GM12892 (cell line): ENCODE measurements at regions not wholly inside any gene's neighbourhood (a gene's known extent, or its start where the extent isn't known, plus 50 kb on each side); places are given as distances from the start of the nearest gene placed in this dataset.

ENCODE experiments used
- POLR2A ChIP-seq: IDR thresholded peaks from 2 replicates; pipeline ENCODE4 v1.6.1; 2011; ENCODE audit warnings: low read depth, low read length, control low read depth
- POLR2AphosphoS5 ChIP-seq: IDR thresholded peaks from 2 replicates; pipeline ENCODE4 v1.6.1; 2011; ENCODE audit warnings: low read depth, low read length, control low read depth
- TAF1 ChIP-seq: IDR thresholded peaks from 2 replicates; pipeline ENCODE4 v1.6.1; 2011; ENCODE audit warnings: low read depth, mild to moderate bottlenecking, control low read depth, low read length, borderline replicate concordance

- TF ChIP-seq POLR2A: no peak
- no peak for TF ChIP-seq POLR2AphosphoS5
- TF ChIP-seq TAF1: no peak
These were observed 101.9 kb upstream of the NR3C1 start for GRCh38 chr5:143505354-143505753.
